Gastrocnemius medialis (tissue), 4 donors: ENCODE measurements at regions not wholly inside any gene's neighbourhood (a gene's known extent, or its start where the extent isn't known, plus 50 kb on each side); places are given as distances from the start of the nearest gene placed in this dataset.

Experiments used
- POLR2A ChIP-seq, 2 donors: fragments of 450-650 bp; IDR thresholded peaks; one replicate each; pipeline ENCODE4 v1.6.1; 2017; ENCODE audit warnings: antibody characterized with exemption in 2 of 2, mild to moderate bottlenecking in 2 of 2, moderate library complexity in 2 of 2
- TF ChIP-seq, protein P1 (sequence below), 5 experiments: fragments of 450-650 bp in 3 of 5; fragments of 200-600 bp in 2 of 5; sonication (generic) in 2 of 5; IDR thresholded peaks in 4 of 5; conservative IDR thresholded peaks in 1 of 5; 1 replicate in 4 of 5; 2 replicates in 1 of 5; pipeline ENCODE4 v1.5.1; 2016 to 2019; ENCODE audit warnings: antibody characterized with exemption in 5 of 5, mild to moderate bottlenecking in 3 of 5, moderate library complexity in 3 of 5

DNA sequence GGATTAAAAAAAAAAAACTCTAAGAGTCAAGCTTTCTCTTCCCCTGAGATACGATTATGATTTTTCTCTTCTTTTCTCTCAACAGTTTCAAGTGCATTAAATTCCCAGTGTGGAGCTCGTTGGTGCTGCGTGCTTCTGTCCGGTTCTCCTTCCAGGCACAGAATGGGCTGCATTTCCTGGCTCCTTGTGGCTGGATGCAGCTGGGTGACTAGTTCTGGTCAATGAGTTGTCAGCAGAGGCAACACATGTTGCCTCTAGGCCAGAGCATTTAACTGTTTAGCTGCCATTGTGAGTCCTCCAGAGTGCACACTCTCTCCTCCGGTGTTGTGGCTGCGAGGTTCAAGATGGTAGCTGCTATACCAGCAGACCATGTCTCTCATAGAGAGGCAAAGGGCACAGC, 312.9 kb downstream of the RRAGC start:
- TF ChIP-seq, protein P1, sequence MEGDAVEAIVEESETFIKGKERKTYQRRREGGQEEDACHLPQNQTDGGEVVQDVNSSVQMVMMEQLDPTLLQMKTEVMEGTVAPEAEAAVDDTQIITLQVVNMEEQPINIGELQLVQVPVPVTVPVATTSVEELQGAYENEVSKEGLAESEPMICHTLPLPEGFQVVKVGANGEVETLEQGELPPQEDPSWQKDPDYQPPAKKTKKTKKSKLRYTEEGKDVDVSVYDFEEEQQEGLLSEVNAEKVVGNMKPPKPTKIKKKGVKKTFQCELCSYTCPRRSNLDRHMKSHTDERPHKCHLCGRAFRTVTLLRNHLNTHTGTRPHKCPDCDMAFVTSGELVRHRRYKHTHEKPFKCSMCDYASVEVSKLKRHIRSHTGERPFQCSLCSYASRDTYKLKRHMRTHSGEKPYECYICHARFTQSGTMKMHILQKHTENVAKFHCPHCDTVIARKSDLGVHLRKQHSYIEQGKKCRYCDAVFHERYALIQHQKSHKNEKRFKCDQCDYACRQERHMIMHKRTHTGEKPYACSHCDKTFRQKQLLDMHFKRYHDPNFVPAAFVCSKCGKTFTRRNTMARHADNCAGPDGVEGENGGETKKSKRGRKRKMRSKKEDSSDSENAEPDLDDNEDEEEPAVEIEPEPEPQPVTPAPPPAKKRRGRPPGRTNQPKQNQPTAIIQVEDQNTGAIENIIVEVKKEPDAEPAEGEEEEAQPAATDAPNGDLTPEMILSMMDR (IDR thresholded peaks at IDR 0.05 in 4 of 5, conservative IDR thresholded peaks at IDR 0.05 in 1 of 5) = no peak
- TF ChIP-seq POLR2A (IDR thresholded peaks at IDR 0.05) = no peak
